GM12873 (cell line): ENCODE measurements at regions not wholly inside any gene's neighbourhood (a gene's known extent, or its start where the extent isn't known, plus 50 kb on each side); places are given as distances from the start of the nearest gene placed in this dataset.

Experiments used
- CTCF ChIP-seq: IDR thresholded peaks from 2 replicates; pipeline ENCODE4 v1.5.1; 2012; ENCODE audit warnings: low read depth, mild to moderate bottlenecking, moderate library complexity, low read length, control low read depth; ENCODE audit not compliant: insufficient read depth; ENCODE audit errors: missing control alignments

- no peak for TF ChIP-seq CTCF
Observed at GRCh38 chr5:174335682-174336364, 290.3 kb downstream of the NSG2 start.

GRCh38 chr5:174336479-174336878 lies 291.0 kb downstream of the NSG2 start:
- no peak for TF ChIP-seq CTCF

- no peak for TF ChIP-seq CTCF
Observed at GRCh38 chr5:174337276-174338184, 292.0 kb downstream of the NSG2 start.

GRCh38 chr5:174338185-174339010 lies 292.9 kb downstream of the NSG2 start:
- no peak for TF ChIP-seq CTCF

GRCh38 chr5:174339130-174339529 lies 293.6 kb downstream of the NSG2 start:
- no peak for TF ChIP-seq CTCF

- no peak for TF ChIP-seq CTCF
Observed at GRCh38 chr5:174340226-174340625, 294.7 kb downstream of the NSG2 start.

GRCh38 chr5:174342696-174343095 lies 297.2 kb downstream of the NSG2 start:
- TF ChIP-seq CTCF, result no peak
